SIG-M5 treated with dmso at 0.1 percent for 504 hours (cell line): ENCODE measurements at regions not wholly inside any gene's neighbourhood (a gene's known extent, or its start where the extent isn't known, plus 50 kb on each side); places are given as distances from the start of the nearest gene placed in this dataset.

ENCODE experiments used
- DNase-seq: peaks from one replicate; lab custom pipeline; 2025; ENCODE audit not compliant: unreplicated experiment; lab: John Stamatoyannopoulos, UW

DNA sequence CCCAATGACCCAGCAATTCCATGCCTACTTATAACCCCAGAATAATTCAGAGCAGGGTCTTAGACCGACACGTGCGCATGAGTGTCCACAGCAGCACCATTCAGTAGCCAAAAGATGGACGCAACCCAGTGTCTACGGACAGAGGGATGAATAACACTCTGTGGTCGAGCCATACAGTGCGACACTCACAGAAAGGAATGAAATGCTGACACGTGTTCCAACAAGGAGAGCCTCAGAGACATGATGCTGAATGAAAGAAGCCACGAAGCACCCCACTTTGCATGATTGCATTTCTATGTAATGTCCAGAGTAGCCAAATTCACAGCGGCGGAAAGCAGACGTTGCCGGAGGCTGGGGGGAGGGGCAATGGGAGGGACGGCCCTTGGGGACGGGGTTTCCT, 134.4 kb downstream of the CTTN start:
- DNase-seq, result no peak

GRCh38 chr11:70535191-70535971, 137.1 kb downstream of the CTTN start:
- DNase-seq, result no peak

DNA sequence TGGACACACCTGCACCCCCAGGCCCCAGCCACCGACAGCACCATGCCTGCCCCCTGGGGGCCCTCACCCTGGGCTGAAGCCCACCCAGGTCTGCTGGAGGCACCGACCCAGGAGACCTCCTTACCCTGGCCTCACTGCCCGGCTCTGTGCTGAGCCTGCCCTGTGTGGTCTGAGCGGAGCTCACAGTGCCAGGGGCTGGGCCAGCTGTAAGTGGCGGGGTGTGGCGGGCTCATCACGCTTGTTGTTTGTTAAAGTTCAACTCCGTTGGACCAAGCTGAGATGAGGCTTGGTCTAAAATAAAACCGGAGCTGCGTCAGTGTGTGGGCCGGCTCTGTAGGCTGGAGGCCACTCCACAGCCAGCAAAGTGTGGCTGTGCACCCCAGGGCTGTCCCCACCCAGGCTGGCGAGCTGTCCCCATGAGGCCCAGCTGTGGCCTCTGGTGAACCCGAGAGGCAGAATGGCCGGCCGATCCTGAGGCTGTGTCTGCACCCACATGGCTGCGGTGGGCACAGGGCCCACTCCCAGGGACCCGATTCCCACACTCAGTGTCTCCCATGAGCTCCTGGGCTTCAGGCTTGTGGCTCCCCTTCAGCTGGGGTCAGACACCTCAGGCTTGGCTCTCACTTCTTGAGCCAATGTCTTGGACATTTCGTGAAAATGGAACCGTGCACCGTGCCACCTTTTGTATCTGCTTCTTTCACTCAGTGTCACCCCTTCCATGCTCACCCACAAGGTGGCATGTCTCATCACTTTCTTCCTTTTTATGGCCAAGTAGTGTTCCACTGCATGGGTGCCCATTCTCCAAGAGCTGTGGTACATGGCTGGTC, 137.9 kb downstream of the CTTN start:
- DNase-seq, result no peak

- DNase-seq, result no peak
Observed at GRCh38 chr11:70537576-70538571, 139.5 kb downstream of the CTTN start.

DNA sequence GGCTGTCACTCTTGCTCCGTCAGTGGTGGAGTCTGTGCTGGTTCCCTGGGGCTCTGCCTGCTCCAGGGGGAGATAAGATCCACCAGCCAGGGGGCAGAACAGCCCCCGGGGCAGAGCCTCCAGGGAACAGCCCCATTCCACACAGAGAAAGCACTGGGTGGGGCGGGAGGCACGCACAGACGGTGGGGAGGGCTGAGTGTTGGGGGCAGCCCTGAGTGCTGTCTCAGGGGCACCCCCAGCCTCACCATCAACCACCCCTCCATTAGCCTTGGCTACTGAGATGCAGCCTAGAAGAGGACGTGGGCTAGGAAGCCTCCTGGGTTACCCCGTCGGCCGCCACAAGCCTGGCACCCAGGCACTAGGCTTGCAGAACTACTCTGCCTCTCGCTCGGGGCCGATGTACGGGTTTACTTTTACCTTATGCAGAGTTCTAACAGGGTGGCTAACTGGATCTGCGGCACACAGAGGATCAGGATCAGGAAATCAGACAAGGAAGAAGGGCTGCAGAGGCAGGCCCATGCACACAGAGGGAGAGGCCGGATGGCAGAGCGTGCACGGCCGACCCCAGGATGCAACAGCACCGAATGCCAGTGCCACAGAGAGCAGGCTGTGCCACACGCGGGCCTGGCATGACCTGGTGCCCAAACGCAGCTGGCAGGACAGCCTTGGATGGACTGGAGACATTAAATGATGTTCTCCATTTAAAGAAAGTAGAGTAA, 140.5 kb downstream of the CTTN start:
- no peak for DNase-seq

GRCh38 chr11:70539360-70540095, 141.2 kb downstream of the CTTN start:
- DNase-seq, result no peak

- DNase-seq, result no peak
Observed at GRCh38 chr11:70540196-70540595, 141.9 kb downstream of the CTTN start.

DNA sequence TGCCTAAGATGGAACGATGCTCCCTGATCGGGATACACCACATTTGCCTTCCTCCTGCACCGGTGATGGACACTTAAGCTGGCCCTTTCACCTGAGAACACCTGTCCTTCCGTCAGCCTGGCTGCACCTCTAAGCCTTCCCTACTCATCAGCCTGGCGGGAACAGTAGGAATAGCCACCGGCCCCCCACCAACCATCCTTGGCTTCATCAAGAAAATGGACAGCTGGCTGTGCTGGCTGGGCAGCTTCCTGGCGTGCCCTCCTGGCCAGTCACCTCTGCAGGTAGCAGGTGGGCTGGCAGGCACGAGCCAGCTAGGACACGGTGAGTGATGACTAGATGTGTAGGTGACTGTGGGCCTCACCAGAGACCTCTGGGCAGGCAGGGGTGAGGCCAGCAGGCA, 142.8 kb downstream of the CTTN start:
- no peak for DNase-seq

DNA sequence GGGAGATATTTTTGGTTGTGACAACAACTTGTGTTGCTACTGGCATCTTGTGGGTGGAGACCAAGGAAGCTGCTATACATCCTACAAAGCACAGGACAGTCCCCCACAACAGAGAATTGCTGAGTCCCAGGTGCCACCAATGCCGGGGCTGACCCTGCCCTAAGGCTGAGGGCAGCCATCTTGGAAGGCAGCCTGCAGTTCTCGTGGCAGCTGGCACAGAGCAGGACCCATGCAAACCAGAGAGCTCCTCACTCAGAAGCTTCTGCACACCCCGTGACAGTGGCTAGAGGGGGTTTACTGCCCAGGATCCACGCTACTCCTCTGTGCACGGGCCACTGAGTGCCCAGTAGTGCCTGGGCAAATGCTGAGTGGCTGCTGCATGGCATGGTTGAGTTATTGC, 143.4 kb downstream of the CTTN start:
- DNase-seq, result no peak

- no peak for DNase-seq
Observed at GRCh38 chr11:70542406-70542805, 144.1 kb downstream of the CTTN start.

- DNase-seq, result no peak
Observed at GRCh38 chr11:70542811-70543210, 144.5 kb downstream of the CTTN start.

GRCh38 chr11:70543611-70544010, 145.3 kb downstream of the CTTN start:
- no peak for DNase-seq

GRCh38 chr11:70544067-70544773, 145.9 kb downstream of the CTTN start:
- no peak for DNase-seq

DNA sequence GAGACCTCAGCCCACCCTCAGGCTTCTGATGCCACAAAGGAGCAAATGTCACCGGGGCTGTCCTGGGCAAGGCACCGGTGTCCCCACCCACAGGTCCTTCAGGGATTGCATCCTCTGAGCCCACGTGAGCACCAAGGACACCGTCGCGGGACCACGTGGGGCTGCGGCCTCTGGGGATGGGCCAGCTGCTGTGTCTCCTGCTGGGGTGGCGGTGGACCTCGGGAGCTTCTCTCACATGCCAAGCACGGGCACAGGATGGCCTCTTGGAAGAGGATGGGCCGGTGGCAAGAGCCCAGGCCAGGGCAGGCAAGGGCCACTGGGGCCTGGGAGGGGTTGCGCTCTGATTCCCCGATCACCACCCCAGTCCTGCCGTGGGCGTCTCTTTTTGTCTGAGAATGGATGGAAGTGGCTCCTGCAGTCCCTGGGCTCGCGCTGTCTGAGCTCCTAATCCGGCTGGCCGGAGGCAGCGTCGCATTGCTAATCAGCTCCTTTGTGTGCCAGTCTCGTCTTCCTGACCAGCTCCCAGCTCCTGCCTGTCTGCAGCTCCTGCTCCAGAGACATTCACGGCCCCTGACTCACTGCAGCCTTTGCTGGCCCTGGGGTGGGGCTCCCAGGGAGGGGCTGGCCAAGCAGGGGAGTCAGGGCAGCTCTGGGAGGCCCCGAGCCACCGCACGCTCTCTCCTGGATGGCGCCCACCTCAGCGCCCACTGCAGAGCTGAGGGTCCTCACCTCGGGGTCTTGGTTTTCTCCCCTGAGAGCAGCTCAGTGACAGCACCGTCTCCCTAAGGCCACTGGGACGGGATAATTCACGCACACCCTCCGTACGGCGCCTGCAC, 146.7 kb downstream of the CTTN start:
- no peak for DNase-seq

GRCh38 chr11:70545610-70545912, 147.2 kb downstream of the CTTN start:
- DNase-seq, result no peak

GRCh38 chr11:70546191-70546940, 148.0 kb downstream of the CTTN start:
- no peak for DNase-seq

DNA sequence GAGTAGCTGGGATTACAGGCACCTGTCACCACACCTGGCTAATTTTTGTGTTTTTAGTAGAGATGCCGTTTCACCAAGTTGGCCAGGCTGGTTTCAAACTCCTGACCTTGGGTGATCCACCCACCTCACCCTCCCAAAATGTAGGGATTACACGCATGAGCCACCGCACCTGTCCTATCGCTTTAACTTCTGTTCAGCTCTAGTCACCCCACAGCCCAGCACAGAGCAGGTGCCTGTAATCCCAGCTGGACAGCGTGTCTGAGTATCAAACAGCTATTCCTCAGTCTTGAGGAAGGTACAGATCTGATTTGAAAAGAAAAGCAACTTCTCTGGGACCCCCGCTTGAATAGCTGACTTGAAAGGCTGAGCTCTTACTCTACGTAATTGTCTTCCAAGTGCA, 149.1 kb downstream of the CTTN start:
- no peak for DNase-seq
